A673 (cell line): ENCODE measurements at regions not wholly inside any gene's neighbourhood (a gene's known extent, or its start where the extent isn't known, plus 50 kb on each side); places are given as distances from the start of the nearest gene placed in this dataset.

Experiments
- CTCF ChIP-seq: fragments of 300-800, 200-600 bp; sonication (generic); conservative IDR thresholded peaks from 2 replicates; pipeline ENCODE4 v1.5.1; 2017; ENCODE audit warnings: low read depth, mild to moderate bottlenecking, antibody characterized with exemption, low read length, moderate library complexity, mixed read lengths
- EZH2 ChIP-seq: fragments of 200-600 bp; sonication (generic); IDR thresholded peaks from 2 replicates; pipeline ENCODE4 v1.6.1; 2017; ENCODE audit warnings: borderline replicate concordance, low read depth, mild to moderate bottlenecking, mixed read lengths, antibody characterized with exemption, low read length; ENCODE audit not compliant: poor library complexity, severe bottlenecking

GRCh38 chr3:35385271-35385670 lies 254.1 kb upstream of the ARPP21 start:
- TF ChIP-seq CTCF = no peak
- TF ChIP-seq EZH2 = no peak
